Mesenchymal stem cell (in vitro differentiated cells and primary cell): ENCODE measurements at regions not wholly inside any gene's neighbourhood (a gene's known extent, or its start where the extent isn't known, plus 50 kb on each side); places are given as distances from the start of the nearest gene placed in this dataset.

Experiments
- DNase-seq: peaks from one replicate; pipeline ENCODE4 v3.0.0-alpha.2; 2013
- H2AFZ ChIP-seq: one replicate; pipeline ENCODE4 v1.6.1; 2013; ENCODE audit warnings: low read depth, mild to moderate bottlenecking, control low read depth, inconsistent platforms, low read length, moderate library complexity
- H2AK5ac ChIP-seq: 2 replicates; pipeline ENCODE4 v1.6.1; 2013; ENCODE audit warnings: low read length, moderate library complexity, mild to moderate bottlenecking, inconsistent platforms; ENCODE audit not compliant: severe bottlenecking
- H2BK120ac ChIP-seq: one replicate; pipeline ENCODE4 v1.6.1; 2013; ENCODE audit warnings: low read depth, mild to moderate bottlenecking, inconsistent platforms, low read length, moderate library complexity
- H2BK12ac ChIP-seq, 2 experiments: one replicate each; pipeline ENCODE4 v1.6.1; 2013; ENCODE audit warnings: inconsistent platforms in 2 of 2, low read length in 2 of 2, mild to moderate bottlenecking in 2 of 2, moderate library complexity in 2 of 2, control low read depth in 1 of 2
- H2BK15ac ChIP-seq: one replicate; pipeline ENCODE4 v1.6.1; 2013; ENCODE audit warnings: mild to moderate bottlenecking, low read depth, inconsistent platforms; ENCODE audit not compliant: poor library complexity, severe bottlenecking
- H2BK5ac ChIP-seq: 2 replicates; pipeline ENCODE4 v1.6.1; 2013; ENCODE audit warnings: low read depth, mild to moderate bottlenecking, low read length, control low read depth, inconsistent platforms; ENCODE audit not compliant: poor library complexity, severe bottlenecking
- H3K14ac ChIP-seq, 2 experiments: one replicate each; pipeline ENCODE4 v1.6.1; 2013; ENCODE audit warnings: inconsistent platforms in 2 of 2, low read length in 2 of 2, control low read depth in 1 of 2, mild to moderate bottlenecking in 1 of 2, moderate library complexity in 1 of 2
- H3K18ac ChIP-seq, 2 experiments: one replicate each; pipeline ENCODE4 v1.6.1; 2013; ENCODE audit warnings: inconsistent platforms in 2 of 2, low read length in 2 of 2, control low read depth in 1 of 2, low read depth in 1 of 2, mild to moderate bottlenecking in 1 of 2
- H3K23ac ChIP-seq, 2 experiments: one replicate each; pipeline ENCODE4 v1.6.1; 2013; ENCODE audit warnings: inconsistent platforms in 2 of 2, low read length in 2 of 2, mild to moderate bottlenecking in 2 of 2, moderate library complexity in 2 of 2, control low read depth in 1 of 2
- H3K27ac ChIP-seq: 2 replicates; pipeline ENCODE4 v1.5.1; 2013; ENCODE audit warnings: mild to moderate bottlenecking, moderate library complexity, low read length, control low read depth, inconsistent platforms; ENCODE audit not compliant: poor library complexity, severe bottlenecking
- H3K27me3 ChIP-seq, 2 experiments: 2 replicates each; pipeline versions ENCODE4 v1.6.1 to v1.7.0; 2013; ENCODE audit warnings: low read length in 2 of 2, mild to moderate bottlenecking in 2 of 2, moderate library complexity in 2 of 2, control low read depth in 1 of 2, inconsistent platforms in 1 of 2; ENCODE audit not compliant: control insufficient read depth in 1 of 2, insufficient read depth in 1 of 2
- H3K36me3 ChIP-seq, 2 experiments: 2 replicates each; pipeline versions ENCODE4 v1.6.1 to v1.7.0; 2013; ENCODE audit warnings: low read length in 2 of 2, control low read depth in 1 of 2, inconsistent platforms in 1 of 2, low read depth in 1 of 2, mild to moderate bottlenecking in 1 of 2; ENCODE audit not compliant: insufficient read depth in 2 of 2, control insufficient read depth in 1 of 2
- H3K4ac ChIP-seq, 2 experiments: one replicate each; pipeline ENCODE4 v1.6.1; 2013; ENCODE audit warnings: inconsistent platforms in 2 of 2, low read length in 2 of 2, mild to moderate bottlenecking in 2 of 2, moderate library complexity in 2 of 2, control low read depth in 1 of 2, low read depth in 1 of 2
- H3K4me1 ChIP-seq: 2 replicates; pipeline ENCODE4 v1.6.1; 2013; ENCODE audit warnings: low read depth, low read length, control low read depth; ENCODE audit not compliant: control insufficient read depth, insufficient read depth
- H3K4me2 ChIP-seq: 2 replicates; pipeline ENCODE4 v1.6.1; 2013; ENCODE audit warnings: low read length, mild to moderate bottlenecking, inconsistent platforms; ENCODE audit not compliant: poor library complexity, severe bottlenecking
- H3K4me3 ChIP-seq, 2 experiments: 2 replicates each; pipeline versions ENCODE4 v1.5.1 to v1.7.0; 2013; ENCODE audit warnings: low read length in 2 of 2, mild to moderate bottlenecking in 2 of 2, control low read depth in 1 of 2, low read depth in 1 of 2; ENCODE audit not compliant: insufficient read depth in 1 of 2
- H3K79me1 ChIP-seq: replicated peaks from 2 replicates; pipeline ENCODE4 v1.6.1; 2013; ENCODE audit warnings: mild to moderate bottlenecking, control low read depth, low read length, inconsistent platforms; ENCODE audit not compliant: poor library complexity, severe bottlenecking
- H3K9ac ChIP-seq: 2 replicates; pipeline ENCODE4 v1.7.0; 2013; ENCODE audit warnings: mild to moderate bottlenecking, low read length, moderate library complexity
- H3K9me3 ChIP-seq: 2 replicates; pipeline ENCODE4 v1.7.0; 2013; ENCODE audit warnings: mild to moderate bottlenecking, low read length; ENCODE audit not compliant: control insufficient read depth
- H4K8ac ChIP-seq: one replicate; pipeline ENCODE4 v1.6.1; 2013; ENCODE audit warnings: inconsistent platforms, mild to moderate bottlenecking, low read length, moderate library complexity
- H4K91ac ChIP-seq: one replicate; pipeline ENCODE4 v1.6.1; 2013; ENCODE audit warnings: mild to moderate bottlenecking, low read length, inconsistent platforms
- WGBS: methylation state at CpG from one replicate; pipeline ENCODE4 v1.1.7; 2013; ENCODE audit warnings: mixed read lengths; 5-methylcytosine and 5-hydroxymethylcytosine counted together

DNA sequence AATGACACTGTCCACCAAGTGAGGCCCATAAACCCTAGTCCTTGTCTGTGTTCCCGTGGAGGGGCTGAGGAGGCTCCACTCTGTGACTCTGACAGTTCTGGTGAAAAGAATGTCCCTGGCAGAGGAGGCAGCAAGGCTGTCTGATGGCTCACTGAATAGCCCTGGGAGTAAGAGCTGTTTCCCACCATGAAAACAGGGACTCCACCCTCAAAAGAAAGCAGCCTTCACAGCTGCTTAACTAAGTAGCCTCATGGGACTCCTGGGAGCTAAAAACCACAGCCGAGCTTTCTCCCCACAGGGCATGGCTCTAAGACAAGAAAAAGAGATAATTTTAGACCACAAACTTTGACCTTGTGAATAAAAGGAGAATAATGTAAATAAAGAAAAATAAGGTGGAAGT lies 135.1 kb upstream of the FRY start:
- H3K4me1 ChIP-seq, result peaks cover 5% of the 10 kb centered on the region
- no peak overlapping the region for H2BK120ac ChIP-seq
- H3K27me3 ChIP-seq, result no peaks in the 10 kb centered on the region
- H4K8ac ChIP-seq, result peak overlapping the region; percentile 71
- no peak overlapping the region for H4K91ac ChIP-seq
- H3K4ac ChIP-seq, result no peak overlapping the region
- H2AK5ac ChIP-seq, result no peak overlapping the region
- no peak overlapping the region for H3K23ac ChIP-seq
- DNase-seq, result peak; percentile 74
- H2AFZ ChIP-seq, result no peak overlapping the region
- peak overlapping the region; percentile 0 for H3K9ac ChIP-seq
- peak overlapping the region in 1 of 2 experiments; percentile 77 for H2BK12ac ChIP-seq
- H3K36me3 ChIP-seq, result no peaks in the 10 kb centered on the region
- no peaks in the 10 kb centered on the region for H3K79me1 ChIP-seq
- no peak overlapping the region for H2BK15ac ChIP-seq
- no peak overlapping the region for H3K27ac ChIP-seq
- no peak overlapping the region for H2BK5ac ChIP-seq
- no peaks in the 10 kb centered on the region for H3K9me3 ChIP-seq
- no peak overlapping the region for H3K4me2 ChIP-seq
- no peak overlapping the region for H3K4me3 ChIP-seq
- no peak overlapping the region for H3K14ac ChIP-seq
- H3K18ac ChIP-seq, result peak overlapping the region in 1 of 2 experiments; percentile 48
- WGBS, result 0% methylated on average over 1 of the region's 2 CpGs

DNA sequence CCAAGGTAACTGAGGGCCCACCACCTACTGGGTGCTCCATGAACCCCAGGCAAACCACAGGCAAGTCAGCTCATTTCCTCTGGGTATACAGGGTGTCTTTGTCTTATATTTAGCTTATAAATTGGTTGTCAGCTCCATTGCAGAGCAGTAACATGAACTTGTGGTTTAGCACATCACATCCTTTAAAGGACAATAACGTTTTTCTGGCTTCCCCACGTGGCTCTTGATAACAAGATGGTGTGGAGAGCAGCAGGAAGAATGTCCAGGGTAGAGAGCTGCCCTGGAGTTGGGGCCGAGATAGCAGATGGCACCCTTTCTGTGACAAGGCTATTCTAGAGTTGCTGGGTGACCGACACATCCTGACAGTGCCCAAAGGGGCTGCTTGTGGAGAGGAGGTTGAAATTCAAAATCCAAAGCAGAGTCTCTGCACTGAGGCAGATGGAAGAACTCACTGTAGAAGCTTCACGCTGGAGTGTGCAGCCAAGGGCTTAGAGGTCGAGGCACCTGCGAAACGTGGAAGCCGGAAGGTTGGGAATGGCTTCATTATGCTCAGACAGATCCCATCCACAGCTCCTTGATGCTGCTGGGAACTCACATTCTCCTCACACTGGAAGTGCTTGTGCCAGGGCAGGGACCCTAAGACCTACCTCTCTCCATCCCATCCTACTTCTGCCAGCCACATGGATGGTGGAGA lies 133.0 kb upstream of the FRY start:
- Histone ChIP-seq H3K4me1 (peaks cover 3% of the 10 kb centered on the region), H3K79me1 (no peaks in the 10 kb centered on the region), H4K91ac (no peak overlapping the region), H2AFZ (no peak overlapping the region), H3K23ac (no peak overlapping the region), H2BK120ac (no peak overlapping the region), H2BK12ac (peak overlapping the region in 1 of 2 experiments; percentile 47), H3K18ac (peak overlapping the region in 1 of 2 experiments; percentile 34), H2AK5ac (no peak overlapping the region), H3K4me2 (no peak overlapping the region), H2BK5ac (no peak overlapping the region), H3K4ac (no peak overlapping the region), H4K8ac (no peak overlapping the region), H3K27me3 (no peaks in the 10 kb centered on the region), H3K14ac (no peak overlapping the region), H3K9ac (no peak overlapping the region), H2BK15ac (no peak overlapping the region), H3K36me3 (no peaks in the 10 kb centered on the region), H3K4me3 (no peak overlapping the region), H3K27ac (no peak overlapping the region), H3K9me3 (no peaks in the 10 kb centered on the region)
- no peak for DNase-seq
- WGBS, result 80% methylated on average over 9 of the region's 9 CpGs

- Histone ChIP-seq H2BK5ac (no peak overlapping the region), H4K8ac (no peak overlapping the region), H2AK5ac (no peak overlapping the region), H2BK120ac (no peak overlapping the region), H2AFZ (no peak overlapping the region), H3K4ac (no peak overlapping the region), H2BK12ac (no peak overlapping the region), H3K14ac (no peak overlapping the region), H3K36me3 (no peaks in the 10 kb centered on the region), H3K4me3 (no peak overlapping the region), H3K79me1 (no peaks in the 10 kb centered on the region), H3K4me2 (no peak overlapping the region), H3K27me3 (peaks cover 0 to 3% of the 10 kb centered on the region in 2 experiments), H3K18ac (no peak overlapping the region), H4K91ac (no peak overlapping the region), H3K9ac (no peak overlapping the region), H3K4me1 (peaks cover 3% of the 10 kb centered on the region), H3K23ac (no peak overlapping the region), H2BK15ac (no peak overlapping the region), H3K27ac (no peak overlapping the region), H3K9me3 (no peaks in the 10 kb centered on the region)
- 76% methylated on average over 2 of the region's 2 CpGs for WGBS
- no peak for DNase-seq
Observed at GRCh38 chr13:31901985-31902384, 129.6 kb upstream of the FRY start.

GRCh38 chr13:31903111-31903815 lies 128.3 kb upstream of the FRY start:
- H2AK5ac ChIP-seq, result no peak overlapping the region
- no peak overlapping the region for H4K8ac ChIP-seq
- H3K79me1 ChIP-seq, result no peaks in the 10 kb centered on the region
- no peak overlapping the region for H3K18ac ChIP-seq
- peak overlapping the region in 1 of 2 experiments; percentile 27 for H2BK12ac ChIP-seq
- DNase-seq, result no peak
- H3K4me3 ChIP-seq, result no peak overlapping the region
- H3K14ac ChIP-seq, result no peak overlapping the region
- peaks cover 0 to 8% of the 10 kb centered on the region in 2 experiments for H3K27me3 ChIP-seq
- H3K9me3 ChIP-seq, result no peaks in the 10 kb centered on the region
- H3K4me2 ChIP-seq, result no peak overlapping the region
- H2BK15ac ChIP-seq, result no peak overlapping the region
- H3K4me1 ChIP-seq, result peaks cover 3% of the 10 kb centered on the region
- H3K9ac ChIP-seq, result no peak overlapping the region
- no peak overlapping the region for H3K23ac ChIP-seq
- H3K27ac ChIP-seq, result no peak overlapping the region
- no peaks in the 10 kb centered on the region for H3K36me3 ChIP-seq
- no peak overlapping the region for H2AFZ ChIP-seq
- no peak overlapping the region for H2BK120ac ChIP-seq
- peak overlapping the region in 1 of 2 experiments; percentile 21 for H3K4ac ChIP-seq
- H2BK5ac ChIP-seq, result no peak overlapping the region
- no peak overlapping the region for H4K91ac ChIP-seq
- 95% methylated on average over 2 of the region's 7 CpGs for WGBS
